IMR-90 (cell line): ENCODE measurements at regions not wholly inside any gene's neighbourhood (a gene's known extent, or its start where the extent isn't known, plus 50 kb on each side); places are given as distances from the start of the nearest gene placed in this dataset.

Source experiments
- ATAC-seq: fragments of 200-7000 bp; cut with Tn5 transposase; 2 replicates; pipeline ENCODE4 v1.9.1; 2020; ENCODE audit warnings: low read depth, mild to moderate bottlenecking, moderate library complexity
- BruUV-seq: library from RNA; stranded (reverse); fragments of 400-500 nt; replicated peaks from 2 replicates; lab custom pipeline; 2021; lab: Mats Ljungman, UMichigan
- CTCF ChIA-PET: fragments of 300-600 bp; formaldehyde crosslinking; extraction: SDS; loops from one replicate; lab custom pipeline; 2021; ENCODE audit warnings: antibody characterized with exemption; lab: Yijun Ruan, JAX
- POLR2A ChIA-PET: fragments of 300-600 bp; sonication (Branson Sonifier 250); formaldehyde crosslinking; loops from one replicate; lab custom pipeline; 2022; ENCODE audit warnings: antibody characterized with exemption; ENCODE audit not compliant: unreplicated experiment; lab: Charles Lee
- DNase-seq: peaks from one replicate; pipeline ENCODE4 v3.0.0; 2013
- H2AFZ ChIP-seq: replicated peaks from 2 replicates; pipeline ENCODE3; 2013; ENCODE audit warnings: low read length, mild to moderate bottlenecking; ENCODE audit not compliant: poor library complexity
- H2AK5ac ChIP-seq: 2 replicates; pipeline ENCODE4 v1.6.1; 2013; ENCODE audit warnings: low read depth, low read length, inconsistent platforms
- H2AK9ac ChIP-seq: replicated peaks from 2 replicates; pipeline ENCODE3; 2013; ENCODE audit warnings: mild to moderate bottlenecking, low read depth, low read length, moderate library complexity; ENCODE audit not compliant: poor library complexity
- H2BK120ac ChIP-seq: 2 replicates; pipeline ENCODE4 v1.6.1; 2013; ENCODE audit warnings: low read depth, low read length, inconsistent platforms
- H2BK15ac ChIP-seq: 3 replicates; pipeline ENCODE4 v1.6.1; 2013; ENCODE audit warnings: low read depth, low read length, inconsistent platforms
- H2BK20ac ChIP-seq: 2 replicates; pipeline ENCODE4 v1.6.1; 2013; ENCODE audit warnings: low read depth, mild to moderate bottlenecking, inconsistent platforms, low read length, moderate library complexity
- H2BK5ac ChIP-seq: 2 replicates; pipeline ENCODE4 v1.6.1; 2013; ENCODE audit warnings: mild to moderate bottlenecking, low read depth, low read length, inconsistent platforms; ENCODE audit not compliant: poor library complexity, severe bottlenecking
- H3K14ac ChIP-seq: replicated peaks from 2 replicates; pipeline ENCODE4 v1.6.1; 2013; ENCODE audit warnings: low read depth, low read length, inconsistent platforms
- H3K18ac ChIP-seq: 2 replicates; pipeline ENCODE4 v1.6.1; 2013; ENCODE audit warnings: low read depth, low read length, control low read depth
- H3K23ac ChIP-seq: 2 replicates; pipeline ENCODE4 v1.6.1; 2013; ENCODE audit warnings: low read depth, low read length, inconsistent platforms
- H3K27ac ChIP-seq: 2 replicates; pipeline ENCODE4 v1.5.1; 2013; ENCODE audit warnings: mild to moderate bottlenecking, control low read depth, low read length; ENCODE audit not compliant: insufficient read depth
- H3K27me3 ChIP-seq: 2 replicates; pipeline ENCODE4 v1.6.1; 2013; ENCODE audit warnings: low read length; ENCODE audit not compliant: control insufficient read depth, insufficient read depth
- H3K36me3 ChIP-seq: 2 replicates; pipeline ENCODE4 v1.6.1; 2013; ENCODE audit warnings: low read length, mixed read lengths; ENCODE audit not compliant: control insufficient read depth, insufficient read depth
- H3K4ac ChIP-seq: 2 replicates; pipeline ENCODE4 v1.6.1; 2013; ENCODE audit warnings: low read depth, low read length, inconsistent platforms
- H3K4me1 ChIP-seq: 2 replicates; pipeline ENCODE4 v1.6.1; 2013; ENCODE audit warnings: low read length, mixed read lengths; ENCODE audit not compliant: control insufficient read depth, insufficient read depth
- H3K4me2 ChIP-seq: 2 replicates; pipeline ENCODE4 v1.6.1; 2013; ENCODE audit warnings: low read depth, mild to moderate bottlenecking, control low read depth, low read length, moderate library complexity
- H3K4me3 ChIP-seq: 2 replicates; pipeline ENCODE4 v1.5.1; 2013; ENCODE audit warnings: low read depth, mild to moderate bottlenecking, control low read depth, low read length, moderate library complexity; ENCODE audit not compliant: insufficient read depth
- H3K56ac ChIP-seq: 2 replicates; pipeline ENCODE4 v1.6.1; 2013; ENCODE audit warnings: low read length, inconsistent platforms; ENCODE audit not compliant: insufficient read depth; ENCODE audit errors: extremely low read depth
- H3K79me1 ChIP-seq, 2 experiments: 2 replicates each; pipeline ENCODE4 v1.6.1; 2013; ENCODE audit warnings: low read length in 2 of 2, inconsistent platforms in 1 of 2, low read depth in 1 of 2
- H3K9ac ChIP-seq: 2 replicates; pipeline ENCODE4 v1.6.1; 2013; ENCODE audit warnings: low read depth, low read length, control low read depth
- H3K9me1 ChIP-seq: 2 replicates; pipeline ENCODE4 v1.6.1; 2013; ENCODE audit warnings: low read length, inconsistent platforms; ENCODE audit not compliant: insufficient read depth
- H3K9me3 ChIP-seq: 2 replicates; pipeline ENCODE4 v1.6.1; 2013; ENCODE audit warnings: low read length; ENCODE audit not compliant: control insufficient read depth, insufficient read depth
- H4K20me1 ChIP-seq: 2 replicates; pipeline ENCODE4 v1.6.1; 2013; ENCODE audit warnings: low read length, inconsistent platforms; ENCODE audit not compliant: insufficient read depth
- H4K5ac ChIP-seq: 2 replicates; pipeline ENCODE4 v1.6.1; 2013; ENCODE audit warnings: mild to moderate bottlenecking, low read depth, low read length, control low read depth
- H4K8ac ChIP-seq, 2 experiments: 2 replicates each; pipeline ENCODE4 v1.6.1; 2013; ENCODE audit warnings: low read depth in 2 of 2, low read length in 2 of 2, control low read depth in 1 of 2, inconsistent platforms in 1 of 2
- H4K91ac ChIP-seq: 2 replicates; pipeline ENCODE4 v1.6.1; 2013; ENCODE audit warnings: low read depth, low read length, inconsistent platforms; ENCODE audit not compliant: insufficient read depth
- FOS ChIP-seq: fragments of 150-350 bp; IDR thresholded peaks from 2 replicates; pipeline ENCODE4 v1.6.1; 2016; ENCODE audit warnings: low read depth, low read length
- POLR2A ChIP-seq: IDR thresholded peaks from 2 replicates; pipeline ENCODE4 v1.6.1; 2012; ENCODE audit warnings: mild to moderate bottlenecking, low read depth, low read length
- RCOR1 ChIP-seq: IDR thresholded peaks from 2 replicates; pipeline ENCODE4 v1.6.1; 2012; ENCODE audit warnings: mild to moderate bottlenecking, low read length, improper control_type of control experiment; ENCODE audit not compliant: insufficient replicate concordance
- RFX5 ChIP-seq: IDR thresholded peaks from 2 replicates; pipeline ENCODE4 v1.8.0; 2012; ENCODE audit warnings: low read depth, mild to moderate bottlenecking, low read length, moderate library complexity
- WGBS, 2 experiments: methylation state at CpG; one replicate each; pipeline versions ENCODE4 v1.1.5 to v1.1.7; 2013; ENCODE audit warnings: missing lambda C conversion rate in 2 of 2; ENCODE audit not compliant: insufficient read length in 1 of 2; ENCODE audit errors: extremely low coverage in 2 of 2; 5-methylcytosine and 5-hydroxymethylcytosine counted together
- dilution Hi-C: fragments of 300-500 bp; cut with HindIII; formaldehyde crosslinking; loops from one replicate; pipeline ENCODE4 v1.14.3; 2018; ENCODE audit warnings: low sequenced_read_pairs; ENCODE audit not compliant: unreplicated experiment
- in situ Hi-C: fragments of 300-500 bp; cut with MboI; formaldehyde crosslinking; loops from 3 replicates; pipeline ENCODE4 v1.14.3; 2019; ENCODE audit warnings: low sequenced_read_pairs, inconsistent platforms, mixed read lengths
- intact Hi-C: fragments of 100-400 bp; cut with micrococcal nuclease; formaldehyde crosslinking; loops from 2 replicates; pipeline ENCODE4 v1.10.0; 2022

GRCh38 chr3:174662653-174663052 is 196.5 kb upstream of the NAALADL2 start:
- Histone ChIP-seq H3K36me3 (no peaks in the 10 kb centered on the region), H3K4me1 (no peaks in the 10 kb centered on the region), H3K18ac (no peak overlapping the region), H2AFZ (no peak overlapping the region), H3K4me2 (no peak overlapping the region), H3K9ac (no peak overlapping the region), H3K9me1 (0 out of 2 replicates have a peak, but pooled peaks cover 3% of the 10 kb centered on the region), H3K4me3 (no peak overlapping the region), H2AK9ac (no peak overlapping the region), H4K91ac (no peak overlapping the region), H3K79me1 (no peaks in the 10 kb centered on the region), H3K56ac (no peak overlapping the region), H4K5ac (no peak overlapping the region), H2BK120ac (no peak overlapping the region), H2BK5ac (no peak overlapping the region), H4K8ac (no peak overlapping the region), H2BK15ac (no peak overlapping the region), H3K14ac (no peak overlapping the region), H4K20me1 (no peaks in the 10 kb centered on the region), H2AK5ac (no peak overlapping the region), H3K4ac (no peak overlapping the region), H2BK20ac (no peak overlapping the region), H3K23ac (no peak overlapping the region), H3K27ac (no peak overlapping the region), H3K27me3 (no peaks in the 10 kb centered on the region), H3K9me3 (no peaks in the 10 kb centered on the region)
- DNase-seq, result no peak
- CTCF ChIA-PET, result no interaction called here
- TF ChIP-seq RFX5, result no peak
- TF ChIP-seq RCOR1, result no peak
- no peak for TF ChIP-seq FOS
- no peak for TF ChIP-seq POLR2A
- WGBS, 2 experiments, result no CpG with 5 or more reads among the region's 3 CpGs
- intact Hi-C loops, result no loop called here
- ATAC-seq, result no peak
- dilution Hi-C loops, result no loop called here
- BruUV-seq, result no TSS peak
- in situ Hi-C loops, result no loop called here
- POLR2A ChIA-PET, result no interaction called here
